Stimulated activated memory B cell treated with anti-CD40 and anti-IgM and Interleukin-4, amounts not matched to agents 10 μg/mL and 1 μg/mL and 100 μg/mL, for 72 hours (primary cell): ENCODE measurements at regions not wholly inside any gene's neighbourhood (a gene's known extent, or its start where the extent isn't known, plus 50 kb on each side); places are given as distances from the start of the nearest gene placed in this dataset.
A peak's percentile ranks its signal among the peaks of the same experiment; 100 is the strongest.

Experiments
- ATAC-seq: fragments of 150-1000 bp; cut with Tn5 transposase; 2 replicates; pipeline ENCODE4 v1.10.0; 2021
- H3K27ac Mint-ChIP-seq: one replicate; pipeline ENCODE4 v1.8.0; 2022; ENCODE audit warnings: mild to moderate bottlenecking, mixed read lengths
- H3K27me3 Mint-ChIP-seq: one replicate; pipeline ENCODE4 v1.8.0; 2022; ENCODE audit warnings: mixed read lengths
- H3K36me3 Mint-ChIP-seq: one replicate; pipeline ENCODE4 v1.8.0; 2022; ENCODE audit warnings: mixed read lengths
- H3K4me1 Mint-ChIP-seq: one replicate; pipeline ENCODE4 v1.8.0; 2022; ENCODE audit warnings: mixed read lengths
- H3K4me3 Mint-ChIP-seq: one replicate; pipeline ENCODE4 v1.8.0; 2022; ENCODE audit warnings: mild to moderate bottlenecking, moderate library complexity, mixed read lengths
- H3K9me3 Mint-ChIP-seq: one replicate; pipeline ENCODE4 v1.8.0; 2022; ENCODE audit warnings: mixed read lengths

GRCh38 chr14:71597287-71597920 lies 334.8 kb upstream of the RGS6 start:
- Mint-ChIP-seq H3K4me1 (peaks cover 45% of the 10 kb centered on the region), H3K4me3 (no peak overlapping the region), H3K36me3 (peaks cover 70% of the 10 kb centered on the region), H3K27me3 (no peaks in the 10 kb centered on the region), H3K27ac (peak overlapping the region; percentile 80), H3K9me3 (peaks cover 12% of the 10 kb centered on the region)
- peak; percentile 34 for ATAC-seq

- Mint-ChIP-seq H3K36me3 (peaks cover 72% of the 10 kb centered on the region), H3K27ac (peak overlapping the region; percentile 80), H3K4me1 (peaks cover 52% of the 10 kb centered on the region), H3K4me3 (peak overlapping the region; percentile 4), H3K9me3 (peaks cover 12% of the 10 kb centered on the region), H3K27me3 (no peaks in the 10 kb centered on the region)
- ATAC-seq: peak; percentile 92
Measured at GRCh38 chr14:71597955-71598660, 334.1 kb upstream of the RGS6 start.

- peaks cover 15% of the 10 kb centered on the region for H3K9me3 Mint-ChIP-seq
- peaks cover 61% of the 10 kb centered on the region for H3K4me1 Mint-ChIP-seq
- no peaks in the 10 kb centered on the region for H3K27me3 Mint-ChIP-seq
- H3K4me3 Mint-ChIP-seq: no peak overlapping the region
- no peak overlapping the region for H3K27ac Mint-ChIP-seq
- no peak for ATAC-seq
- peaks cover 77% of the 10 kb centered on the region for H3K36me3 Mint-ChIP-seq
Measured at GRCh38 chr14:71600309-71600708, 331.9 kb upstream of the RGS6 start.

DNA sequence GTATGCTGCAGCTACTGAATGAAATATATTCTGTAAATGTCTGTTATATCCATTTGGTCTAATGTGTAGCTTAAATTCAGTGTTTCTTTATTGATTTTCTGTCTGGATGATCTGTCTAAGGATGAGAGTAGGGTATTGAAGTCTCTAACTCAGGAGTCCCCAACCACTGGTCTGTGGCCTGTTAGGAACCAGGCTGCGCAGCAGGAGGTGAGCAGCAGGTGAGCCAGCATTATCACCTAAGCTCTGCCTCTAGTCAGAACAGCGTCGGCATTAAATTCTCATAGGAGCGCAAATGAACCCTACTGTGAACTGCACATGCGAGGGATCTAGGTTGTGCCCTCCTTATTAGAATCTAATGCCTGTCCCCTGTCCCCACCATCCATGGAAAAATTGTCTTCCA lies 329.7 kb upstream of the RGS6 start:
- peaks cover 72% of the 10 kb centered on the region for H3K4me1 Mint-ChIP-seq
- H3K9me3 Mint-ChIP-seq: peaks cover 17% of the 10 kb centered on the region
- H3K27ac Mint-ChIP-seq: no peak overlapping the region
- H3K36me3 Mint-ChIP-seq: peaks cover 79% of the 10 kb centered on the region
- no peak overlapping the region for H3K4me3 Mint-ChIP-seq
- H3K27me3 Mint-ChIP-seq: no peaks in the 10 kb centered on the region
- ATAC-seq: no peak

GRCh38 chr14:71604231-71604630 lies 328.0 kb upstream of the RGS6 start:
- H3K9me3 Mint-ChIP-seq: peaks cover 14% of the 10 kb centered on the region
- H3K36me3 Mint-ChIP-seq: peaks cover 69% of the 10 kb centered on the region
- H3K27ac Mint-ChIP-seq: no peak overlapping the region
- H3K4me3 Mint-ChIP-seq: no peak overlapping the region
- no peaks in the 10 kb centered on the region for H3K27me3 Mint-ChIP-seq
- ATAC-seq: no peak
- peaks cover 61% of the 10 kb centered on the region for H3K4me1 Mint-ChIP-seq

GRCh38 chr14:71606064-71606463 lies 326.2 kb upstream of the RGS6 start:
- peaks cover 56% of the 10 kb centered on the region for H3K4me1 Mint-ChIP-seq
- no peak for ATAC-seq
- H3K27me3 Mint-ChIP-seq: no peaks in the 10 kb centered on the region
- H3K27ac Mint-ChIP-seq: peak overlapping the region; percentile 10
- no peak overlapping the region for H3K4me3 Mint-ChIP-seq
- H3K36me3 Mint-ChIP-seq: peaks cover 52% of the 10 kb centered on the region
- peaks cover 6% of the 10 kb centered on the region for H3K9me3 Mint-ChIP-seq

GRCh38 chr14:71606575-71606974 lies 325.7 kb upstream of the RGS6 start:
- Mint-ChIP-seq H3K27me3 (no peaks in the 10 kb centered on the region), H3K27ac (peak overlapping the region; percentile 10), H3K4me1 (peaks cover 51% of the 10 kb centered on the region), H3K36me3 (peaks cover 50% of the 10 kb centered on the region), H3K4me3 (peak overlapping the region; percentile 17), H3K9me3 (peaks cover 6% of the 10 kb centered on the region)
- no peak for ATAC-seq

DNA sequence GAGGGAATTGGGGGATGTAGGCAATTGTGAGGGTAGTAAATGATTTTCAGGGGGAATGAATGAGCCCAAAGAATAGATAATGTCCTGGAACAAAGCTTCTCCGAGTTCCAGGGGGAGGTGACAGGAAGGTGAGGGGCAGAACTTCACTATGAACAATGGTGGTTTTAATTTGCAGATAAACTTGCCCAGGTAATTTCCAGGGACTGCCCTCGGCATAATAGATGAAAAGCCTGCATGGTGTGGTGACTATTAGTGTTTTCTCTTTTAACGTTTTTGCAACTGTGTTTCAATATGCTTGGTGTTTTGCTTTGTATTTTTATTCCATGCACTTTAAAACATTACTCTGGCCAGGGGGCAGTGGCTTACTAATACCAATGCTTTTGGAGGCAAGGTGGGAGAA lies 325.2 kb upstream of the RGS6 start:
- H3K27ac Mint-ChIP-seq: no peak overlapping the region
- H3K36me3 Mint-ChIP-seq: peaks cover 47% of the 10 kb centered on the region
- H3K4me3 Mint-ChIP-seq: no peak overlapping the region
- H3K9me3 Mint-ChIP-seq: peaks cover 6% of the 10 kb centered on the region
- H3K27me3 Mint-ChIP-seq: no peaks in the 10 kb centered on the region
- H3K4me1 Mint-ChIP-seq: peaks cover 46% of the 10 kb centered on the region
- no peak for ATAC-seq

GRCh38 chr14:71610149-71610548 lies 322.1 kb upstream of the RGS6 start:
- no peak overlapping the region for H3K4me3 Mint-ChIP-seq
- no peak overlapping the region for H3K27ac Mint-ChIP-seq
- no peaks in the 10 kb centered on the region for H3K27me3 Mint-ChIP-seq
- peaks cover 35% of the 10 kb centered on the region for H3K36me3 Mint-ChIP-seq
- ATAC-seq: no peak
- H3K4me1 Mint-ChIP-seq: peaks cover 37% of the 10 kb centered on the region
- peaks cover 4% of the 10 kb centered on the region for H3K9me3 Mint-ChIP-seq

DNA sequence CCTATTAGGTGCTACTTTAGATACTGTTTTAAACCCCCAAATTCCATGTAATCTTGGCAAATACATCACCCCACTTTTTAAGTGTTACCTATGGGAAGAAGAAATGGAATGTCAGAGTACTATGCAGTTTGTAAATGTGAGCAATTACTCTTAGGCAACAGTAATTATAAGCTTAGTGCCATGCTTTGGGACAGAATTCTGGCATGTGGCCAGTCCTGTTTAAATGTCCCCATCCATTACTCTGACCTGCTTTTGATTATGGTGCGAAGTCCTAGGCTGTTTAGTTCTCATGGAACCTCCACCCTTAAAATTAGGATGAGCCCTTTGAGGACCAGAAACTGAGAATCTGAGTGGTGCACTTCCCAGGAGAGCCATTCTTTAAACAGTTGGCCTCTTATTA lies 321.4 kb upstream of the RGS6 start:
- ATAC-seq: no peak
- H3K27me3 Mint-ChIP-seq: no peaks in the 10 kb centered on the region

GRCh38 chr14:71613168-71613567 lies 319.1 kb upstream of the RGS6 start:
- H3K4me1 Mint-ChIP-seq: peaks cover 34% of the 10 kb centered on the region

More for the DNA sequence above, 321.4 kb upstream of the RGS6 start:
- Mint-ChIP-seq H3K36me3 (peaks cover 33% of the 10 kb centered on the region), H3K9me3 (peaks cover 2% of the 10 kb centered on the region), H3K4me1 (peaks cover 37% of the 10 kb centered on the region), H3K4me3 (no peak overlapping the region), H3K27ac (no peak overlapping the region)

DNA sequence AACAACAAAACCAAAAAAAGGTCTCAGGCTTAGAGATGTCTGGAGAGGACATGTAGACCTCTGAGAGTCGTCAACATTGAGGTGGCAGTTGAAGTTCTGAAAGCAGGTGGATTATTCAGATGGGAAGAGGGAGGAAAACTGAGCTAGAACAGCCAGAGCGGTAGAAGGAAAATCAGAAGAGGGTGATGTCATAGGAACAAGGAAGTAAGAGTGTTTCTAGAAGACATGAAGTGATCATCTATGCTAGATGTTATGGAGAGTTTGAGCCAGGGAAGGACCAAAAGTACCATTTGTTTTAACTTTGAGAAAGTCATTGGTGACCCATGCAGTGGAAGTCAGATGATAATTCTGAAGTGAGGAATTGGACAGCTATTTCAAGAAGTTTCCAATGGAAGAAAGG lies 316.2 kb upstream of the RGS6 start:
- Mint-ChIP-seq H3K27me3 (no peaks in the 10 kb centered on the region), H3K4me1 (peaks cover 49% of the 10 kb centered on the region), H3K27ac (no peak overlapping the region), H3K36me3 (peaks cover 43% of the 10 kb centered on the region), H3K9me3 (no peaks in the 10 kb centered on the region), H3K4me3 (no peak overlapping the region)
- no peak for ATAC-seq

More at GRCh38 chr14:71613168-71613567, 319.1 kb upstream of the RGS6 start:
- no peaks in the 10 kb centered on the region for H3K27me3 Mint-ChIP-seq
- no peak overlapping the region for H3K4me3 Mint-ChIP-seq
- peaks cover 24% of the 10 kb centered on the region for H3K36me3 Mint-ChIP-seq
- no peak overlapping the region for H3K27ac Mint-ChIP-seq
- no peaks in the 10 kb centered on the region for H3K9me3 Mint-ChIP-seq
- ATAC-seq: no peak

GRCh38 chr14:71618047-71618446 lies 314.2 kb upstream of the RGS6 start:
- H3K4me3 Mint-ChIP-seq: peak overlapping the region; percentile 1
- peak overlapping the region; percentile 23 for H3K27ac Mint-ChIP-seq
- peaks cover 54% of the 10 kb centered on the region for H3K36me3 Mint-ChIP-seq
- no peaks in the 10 kb centered on the region for H3K9me3 Mint-ChIP-seq
- ATAC-seq: peak; percentile 39
- no peaks in the 10 kb centered on the region for H3K27me3 Mint-ChIP-seq
- H3K4me1 Mint-ChIP-seq: peaks cover 58% of the 10 kb centered on the region

DNA sequence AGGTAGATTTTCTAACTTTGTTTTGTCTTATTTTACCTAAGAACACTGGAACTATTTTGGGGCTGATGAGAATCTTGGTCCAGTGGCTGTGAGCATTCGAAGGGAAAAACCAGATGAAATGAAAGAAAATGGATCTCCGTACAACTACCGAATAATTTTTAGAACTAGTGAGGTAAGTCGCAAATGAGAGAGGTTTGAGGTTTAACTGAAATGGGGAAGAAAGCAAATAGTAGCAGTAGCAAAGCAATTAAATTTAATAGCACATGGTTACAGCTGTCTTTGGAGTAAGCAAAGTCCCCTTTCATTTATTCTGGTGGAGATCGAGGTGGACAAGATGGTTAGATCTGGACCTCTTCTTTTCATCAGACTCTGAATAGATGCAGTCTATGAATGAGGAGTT lies 313.5 kb upstream of the RGS6 start:
- no peaks in the 10 kb centered on the region for H3K27me3 Mint-ChIP-seq
- peaks cover 59% of the 10 kb centered on the region for H3K36me3 Mint-ChIP-seq
- H3K9me3 Mint-ChIP-seq: no peaks in the 10 kb centered on the region
- ATAC-seq: no peak
- H3K4me3 Mint-ChIP-seq: peak overlapping the region; percentile 3
- peaks cover 53% of the 10 kb centered on the region for H3K4me1 Mint-ChIP-seq
- H3K27ac Mint-ChIP-seq: peak overlapping the region; percentile 23

- Mint-ChIP-seq H3K9me3 (no peaks in the 10 kb centered on the region), H3K4me3 (no peak overlapping the region), H3K27me3 (no peaks in the 10 kb centered on the region), H3K4me1 (peaks cover 52% of the 10 kb centered on the region), H3K27ac (no peak overlapping the region), H3K36me3 (peaks cover 67% of the 10 kb centered on the region)
- ATAC-seq: no peak
Measured at GRCh38 chr14:71619472-71619871, 312.8 kb upstream of the RGS6 start.

DNA sequence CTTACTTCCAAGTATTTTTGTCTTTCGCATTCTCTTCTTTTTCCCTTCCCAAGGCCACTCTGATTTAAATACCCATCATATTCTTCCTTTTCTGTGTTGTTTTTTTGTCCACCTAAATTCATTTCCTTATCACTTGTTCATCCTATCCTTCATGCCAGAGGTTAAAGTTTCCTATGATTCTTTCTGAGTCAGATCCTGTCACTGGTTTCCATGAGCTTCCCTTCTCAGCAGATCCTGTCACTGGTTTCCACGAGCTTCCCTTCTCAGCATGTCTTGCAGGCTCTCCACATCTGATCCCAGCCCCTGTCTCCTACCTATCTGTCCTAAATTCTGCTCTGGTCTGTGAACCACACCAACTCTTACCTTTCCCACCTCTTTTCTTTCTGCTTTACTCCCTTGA lies 311.8 kb upstream of the RGS6 start:
- no peak for ATAC-seq
- no peaks in the 10 kb centered on the region for H3K27me3 Mint-ChIP-seq
- H3K36me3 Mint-ChIP-seq: peaks cover 67% of the 10 kb centered on the region
- no peak overlapping the region for H3K27ac Mint-ChIP-seq
- no peak overlapping the region for H3K4me3 Mint-ChIP-seq
- peaks cover 47% of the 10 kb centered on the region for H3K4me1 Mint-ChIP-seq
- no peaks in the 10 kb centered on the region for H3K9me3 Mint-ChIP-seq
